HG03066 (cell line): ENCODE measurements at regions not wholly inside any gene's neighbourhood (a gene's known extent, or its start where the extent isn't known, plus 50 kb on each side); places are given as distances from the start of the nearest gene placed in this dataset.
"Not testable (repeated sequence)": the region's sequence is repeated elsewhere in the genome, so short reads cannot be mapped to it uniquely, and the experiment has no call there.

Experiments used
- ATAC-seq: cut with Tn5 transposase; IDR thresholded peaks from one replicate; pipeline ENCODE4 v1.9.1; 2021; ENCODE audit warnings: low read depth; ENCODE audit not compliant: unreplicated experiment

DNA sequence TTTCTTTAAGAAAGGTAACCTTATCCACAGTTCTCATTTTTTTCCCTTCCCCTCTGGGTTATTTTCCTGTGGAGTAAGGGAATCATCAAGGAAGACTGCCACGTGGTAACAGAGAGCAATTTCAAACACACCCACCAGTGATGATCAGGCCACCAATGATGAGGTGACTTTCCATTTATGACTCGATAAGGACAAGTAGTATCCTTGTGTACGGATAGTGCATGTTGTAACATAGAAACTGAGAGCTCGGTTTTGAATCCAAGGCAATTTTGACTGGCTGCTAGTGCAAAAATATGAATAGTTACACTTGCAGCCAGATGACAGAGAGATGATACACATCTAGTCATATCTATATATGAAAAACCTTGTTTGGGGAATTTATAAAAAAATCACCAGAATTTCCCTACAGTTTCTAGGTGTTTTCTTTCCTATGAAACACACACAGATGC is 143.6 kb upstream of the TCF4 start:
- ATAC-seq = no peak

DNA sequence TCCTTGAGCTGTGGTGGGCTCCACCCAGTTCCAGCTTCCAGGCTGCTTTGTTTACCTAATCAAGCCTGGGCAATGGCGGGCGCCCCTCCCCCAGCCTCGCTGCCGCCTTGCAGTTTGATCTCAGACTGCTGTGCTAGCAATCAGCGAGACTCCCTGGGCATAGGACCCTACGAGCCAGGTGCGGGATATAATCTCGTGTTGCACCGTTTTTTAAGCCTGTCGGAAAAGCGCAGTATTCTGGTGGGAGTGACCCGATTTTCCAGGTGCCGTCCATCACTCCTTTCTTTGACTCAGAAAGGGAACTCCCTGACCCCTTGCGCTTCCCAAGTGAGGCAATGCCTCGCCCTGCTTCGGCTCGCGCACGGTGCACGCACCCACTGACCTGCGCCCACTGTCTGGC is 133.0 kb upstream of the TCF4 start:
- not testable (repeated sequence) for ATAC-seq

DNA sequence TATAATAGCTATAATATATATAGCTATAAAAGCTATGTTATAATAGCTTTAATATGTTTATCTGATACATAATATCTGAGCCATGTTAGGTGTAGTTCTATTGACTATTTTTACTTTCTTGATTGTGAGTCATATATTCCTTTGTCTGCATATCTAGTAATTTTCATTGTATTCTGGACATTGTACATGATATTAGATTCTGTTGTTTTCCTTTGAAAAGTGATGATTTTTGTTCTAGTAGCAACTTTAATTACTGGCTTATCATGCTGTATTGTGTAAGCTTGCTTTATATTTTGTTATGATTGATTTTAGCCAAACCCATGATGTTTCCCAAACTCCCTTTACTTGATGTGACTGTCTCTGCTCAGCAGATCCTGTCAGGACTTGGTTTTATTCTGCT is 125.7 kb upstream of the TCF4 start:
- ATAC-seq = no peak

DNA sequence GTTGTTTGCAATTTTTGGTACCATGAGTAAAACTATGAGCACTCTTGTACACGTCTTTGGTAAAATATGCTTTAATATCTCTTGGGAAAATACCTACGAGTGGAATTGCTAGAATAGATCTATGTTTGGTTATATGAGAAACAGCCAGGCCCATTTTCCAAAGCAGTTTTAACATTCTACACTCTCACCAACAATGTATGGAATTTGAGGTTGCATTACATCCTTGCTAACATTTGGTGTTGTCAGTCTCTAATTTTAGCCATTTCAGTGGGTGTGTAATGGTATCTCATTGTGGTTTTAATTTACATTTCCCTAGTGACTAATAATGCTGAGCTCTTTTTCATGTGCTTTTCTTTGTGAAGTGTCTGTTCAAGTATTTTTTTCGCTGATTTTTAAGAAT is 118.9 kb upstream of the TCF4 start:
- no peak for ATAC-seq

DNA sequence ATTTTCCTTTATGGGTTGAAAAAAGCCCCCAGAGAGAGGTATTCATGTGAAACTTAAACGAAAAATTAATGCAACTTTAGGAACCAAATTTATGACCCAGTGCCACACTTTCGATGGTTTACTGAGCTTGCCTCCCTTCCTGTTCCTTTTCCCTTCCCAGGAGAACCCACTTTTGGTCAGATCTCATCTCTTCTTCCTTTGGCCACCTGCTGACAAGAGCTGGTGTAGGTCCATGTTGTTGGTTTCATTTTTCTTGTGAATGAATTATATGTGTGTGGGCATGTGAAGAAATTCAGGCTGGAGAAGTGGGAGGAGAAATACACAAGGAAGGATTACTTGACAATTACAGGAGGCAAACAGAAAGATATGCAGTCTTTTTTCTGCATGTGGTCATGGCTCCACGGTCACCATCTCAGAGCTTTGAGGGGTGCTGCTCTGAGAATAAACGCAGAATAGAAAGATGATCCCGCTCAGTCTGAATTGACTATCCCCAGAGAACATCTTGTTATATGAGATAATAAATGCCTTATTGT is 111.3 kb upstream of the TCF4 start:
- ATAC-seq = no peak

DNA sequence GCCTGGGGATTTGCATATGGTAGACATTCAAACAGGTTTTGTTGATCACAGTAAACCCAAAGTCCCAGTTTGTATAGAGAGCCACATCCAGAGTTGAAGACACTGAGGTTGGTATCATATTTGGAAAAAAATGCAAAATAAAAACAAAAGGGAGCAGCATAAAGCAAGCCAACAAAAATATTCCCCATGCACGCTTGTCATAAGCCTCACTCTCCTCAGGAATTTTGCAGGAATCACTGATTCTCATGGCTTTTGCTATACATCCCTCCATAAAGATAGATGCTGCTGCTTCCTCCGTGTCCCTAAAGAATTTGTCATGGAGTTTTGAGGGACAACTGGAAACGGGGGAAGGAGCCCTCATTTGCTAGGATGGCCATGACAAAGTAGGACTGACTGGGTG is 108.8 kb upstream of the TCF4 start:
- no peak for ATAC-seq

DNA sequence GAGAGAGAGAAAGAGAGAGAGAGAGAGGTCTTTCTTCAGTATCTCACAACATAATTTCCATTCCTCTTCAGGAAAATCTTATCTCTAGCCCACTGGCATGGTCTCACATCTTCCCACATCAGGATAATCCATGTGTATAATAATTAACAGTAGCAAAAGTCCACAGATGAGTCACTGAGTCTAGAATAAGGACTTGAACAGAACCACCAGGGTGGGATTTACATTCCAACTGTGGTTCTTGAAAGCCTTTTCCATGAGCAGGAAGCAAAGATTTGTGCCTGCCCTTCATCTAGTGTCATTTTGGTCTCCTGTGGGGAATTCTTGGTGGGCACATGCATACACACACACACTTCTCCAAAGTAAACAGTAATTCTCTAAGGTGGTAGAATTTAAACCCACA is 107.1 kb upstream of the TCF4 start:
- no peak for ATAC-seq

DNA sequence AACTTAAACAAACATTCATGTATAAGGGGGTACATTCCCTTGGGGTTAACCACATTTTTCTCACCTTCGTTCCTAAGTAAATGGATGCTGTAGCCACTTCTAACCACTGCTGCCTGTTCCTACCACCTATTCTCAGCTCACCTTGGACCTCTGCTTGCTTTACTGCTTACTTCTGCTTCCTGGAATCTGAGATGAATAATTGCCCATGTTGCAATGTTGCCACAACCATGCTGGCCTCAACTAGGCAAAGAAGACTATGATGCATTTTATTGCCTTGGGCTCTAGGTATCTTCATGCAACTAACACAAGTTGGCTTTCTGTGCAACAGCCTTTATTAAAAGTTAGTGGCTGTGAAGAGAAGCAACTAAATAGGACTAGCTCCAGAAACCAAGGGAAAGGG is 106.3 kb upstream of the TCF4 start:
- ATAC-seq = no peak

DNA sequence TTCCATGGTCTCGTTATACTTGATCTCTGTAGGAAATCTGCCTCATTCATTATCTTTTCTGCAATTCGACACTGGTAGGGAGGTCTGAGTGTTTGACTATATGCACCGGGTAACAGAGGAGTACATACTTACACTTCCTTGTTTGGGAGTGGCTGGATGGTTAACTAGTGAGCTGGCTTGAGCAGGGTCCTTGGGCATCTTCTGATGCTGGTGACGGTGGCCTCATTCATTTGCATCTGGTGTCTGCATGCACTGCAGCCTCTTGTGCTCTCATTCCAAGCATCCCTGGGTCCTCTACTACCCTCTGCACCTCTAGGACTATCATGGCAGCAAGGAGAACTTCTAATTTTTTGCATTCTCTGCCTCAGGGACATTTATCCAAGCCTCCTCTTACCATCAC is 100.0 kb upstream of the TCF4 start:
- no peak for ATAC-seq

DNA sequence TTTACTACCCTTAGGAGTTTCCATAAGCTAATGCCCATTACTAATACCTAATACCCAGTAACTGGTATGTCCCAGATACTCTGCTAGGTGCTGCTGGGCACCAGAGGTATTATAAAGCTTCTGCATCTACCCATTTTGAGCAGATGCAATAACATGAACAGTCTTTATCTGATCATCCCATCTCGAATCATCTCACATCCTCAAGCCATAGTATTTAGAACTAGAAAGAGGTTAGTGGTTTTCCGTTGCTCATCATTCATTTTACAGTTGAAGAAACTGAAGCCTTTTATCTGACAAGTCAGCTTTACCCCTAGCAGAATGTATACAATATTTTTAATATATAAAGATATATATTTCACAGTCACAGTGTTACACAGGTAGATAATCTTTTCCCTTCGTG is 99.1 kb upstream of the TCF4 start:
- ATAC-seq = no peak

DNA sequence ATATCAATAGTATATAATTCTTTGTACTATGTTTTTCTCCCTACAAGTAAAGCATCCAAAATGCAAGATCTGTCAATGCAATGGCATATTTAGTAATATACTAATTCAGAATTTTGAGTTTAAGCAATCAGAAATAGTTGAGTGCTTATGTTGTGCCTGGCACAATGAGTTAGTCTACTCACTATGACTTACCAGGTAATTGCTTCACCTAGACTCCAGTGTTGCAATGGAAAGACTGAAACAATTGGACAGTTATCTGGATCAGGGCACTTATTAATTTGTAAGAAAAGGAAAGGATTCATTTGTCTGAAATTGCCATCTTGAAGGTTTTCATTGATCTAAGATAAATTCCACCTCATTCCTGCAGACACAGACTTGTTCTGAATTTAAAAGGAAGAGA is 97.6 kb upstream of the TCF4 start:
- no peak for ATAC-seq

DNA sequence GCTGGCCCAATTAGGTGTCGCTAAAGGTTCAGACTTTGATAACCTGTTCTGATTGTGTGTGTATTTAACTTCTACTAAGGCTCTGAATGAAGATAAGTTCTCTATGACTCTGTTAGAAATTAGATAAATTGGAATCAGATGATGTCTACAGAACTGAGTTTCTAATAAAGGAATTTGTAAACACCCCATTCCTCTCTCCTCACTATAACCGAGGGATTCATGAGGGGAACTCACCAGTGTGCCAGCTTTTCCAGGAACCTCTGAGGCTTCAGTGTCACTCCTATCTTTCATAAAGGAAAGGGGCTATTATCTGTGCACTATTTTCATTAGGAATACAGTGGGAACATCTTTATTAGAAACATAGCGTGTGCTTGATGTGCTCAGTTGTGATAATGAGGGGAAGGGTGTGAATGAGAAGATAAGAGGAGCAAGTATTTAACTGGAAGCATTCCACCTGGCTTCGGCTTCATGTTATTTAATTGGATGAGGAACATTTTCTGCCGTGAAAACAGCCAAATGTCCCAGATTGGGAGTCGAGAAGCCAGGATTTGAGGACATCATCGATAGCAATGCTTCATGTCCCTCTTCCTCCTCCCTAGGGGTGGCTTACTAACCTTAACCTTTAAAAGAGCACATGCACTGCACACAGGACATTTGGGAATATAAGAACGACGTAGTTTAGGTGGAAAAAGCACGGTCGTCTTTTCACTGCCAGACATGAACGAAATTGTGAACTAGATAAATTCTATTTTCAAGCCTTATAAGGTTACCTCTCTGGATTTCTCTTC is 84.8 kb upstream of the TCF4 start:
- ATAC-seq = no peak

DNA sequence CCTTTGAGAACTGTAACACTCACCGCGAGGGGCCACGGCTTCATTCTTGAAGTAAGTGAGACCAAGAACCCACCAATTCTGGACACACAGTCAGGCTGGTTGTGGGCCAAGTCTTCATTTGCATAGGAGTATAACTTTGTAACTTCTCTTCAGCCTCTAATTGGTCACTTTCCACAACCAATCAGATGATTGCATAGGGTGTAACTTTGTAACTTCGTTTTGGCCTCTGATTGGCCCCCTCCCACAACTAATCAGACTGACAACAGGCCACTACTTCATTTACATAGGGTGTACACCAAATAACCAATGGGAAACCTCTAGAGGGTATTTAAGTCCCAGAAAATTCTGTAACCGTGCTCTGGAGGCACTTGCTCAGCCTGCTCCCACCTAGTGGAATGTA is 77.5 kb upstream of the TCF4 start:
- no peak for ATAC-seq

DNA sequence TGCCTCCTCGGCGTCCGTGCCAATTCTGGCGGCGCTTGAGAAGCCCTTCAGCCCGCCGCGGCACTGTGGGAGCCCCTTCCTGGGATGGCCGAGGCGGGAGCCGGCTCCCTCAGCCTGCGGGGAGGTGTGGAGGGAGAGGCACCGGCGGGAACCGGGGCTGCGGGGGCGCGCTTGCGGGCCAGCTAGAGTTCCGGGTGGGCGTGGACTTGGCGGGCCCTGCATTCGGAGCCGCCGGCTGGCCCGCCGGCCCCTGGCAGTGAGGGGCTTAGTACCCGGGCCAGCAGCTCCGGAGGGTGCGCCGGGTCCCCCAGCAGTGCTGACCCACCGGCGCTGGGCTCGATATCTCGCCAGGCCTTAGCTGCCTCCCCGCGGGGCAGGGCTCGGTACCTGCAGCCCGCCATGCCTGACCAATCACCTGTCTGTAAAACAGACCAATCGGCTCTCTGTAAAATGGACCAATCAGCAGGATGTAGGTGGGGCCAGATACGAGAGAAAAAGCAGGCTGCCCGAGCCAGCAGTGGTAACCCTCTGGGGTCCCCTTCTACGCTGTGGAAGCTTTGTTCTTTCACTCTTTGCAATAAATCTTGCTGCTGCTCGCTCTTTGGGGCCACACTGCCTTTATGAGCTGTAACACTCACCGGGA is 76.9 kb upstream of the TCF4 start:
- not testable (repeated sequence) for ATAC-seq

DNA sequence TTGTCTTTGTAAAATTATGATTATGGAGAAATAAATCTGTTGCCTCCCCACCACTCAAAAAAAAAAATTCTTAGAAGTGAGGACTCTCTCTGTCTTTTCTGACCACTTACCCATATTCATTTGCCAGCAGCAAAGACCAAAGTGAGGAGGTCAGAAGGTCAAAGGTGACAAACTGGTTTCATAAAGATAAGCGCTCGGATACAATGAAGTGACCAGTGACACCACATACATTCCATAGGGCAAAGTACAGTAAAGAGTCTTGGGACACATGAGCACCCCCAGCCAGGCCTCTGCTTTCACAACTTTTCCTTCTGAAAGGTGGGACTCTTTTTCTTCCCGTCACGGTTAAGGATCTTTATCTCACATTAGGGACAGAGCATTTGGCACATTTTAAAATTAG is 75.9 kb upstream of the TCF4 start:
- ATAC-seq = no peak

DNA sequence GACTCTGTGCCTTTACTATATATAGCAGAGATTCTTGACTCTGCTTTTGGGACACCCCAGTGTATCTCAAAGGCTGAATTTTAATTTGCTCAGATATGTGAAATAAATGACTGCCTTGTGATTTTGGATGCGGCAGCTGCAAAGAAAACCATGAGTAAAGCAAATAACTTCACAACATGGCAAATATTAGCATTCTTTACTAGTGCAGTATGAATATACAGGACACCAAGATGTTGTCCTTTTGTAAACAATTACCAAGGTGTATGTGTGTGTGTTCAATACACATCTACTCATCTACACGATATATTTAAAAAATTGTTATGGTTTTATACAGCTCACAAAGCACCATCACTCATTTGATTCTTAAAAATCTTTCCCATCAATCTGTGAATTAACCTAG is 70.6 kb upstream of the TCF4 start:
- ATAC-seq = no peak

DNA sequence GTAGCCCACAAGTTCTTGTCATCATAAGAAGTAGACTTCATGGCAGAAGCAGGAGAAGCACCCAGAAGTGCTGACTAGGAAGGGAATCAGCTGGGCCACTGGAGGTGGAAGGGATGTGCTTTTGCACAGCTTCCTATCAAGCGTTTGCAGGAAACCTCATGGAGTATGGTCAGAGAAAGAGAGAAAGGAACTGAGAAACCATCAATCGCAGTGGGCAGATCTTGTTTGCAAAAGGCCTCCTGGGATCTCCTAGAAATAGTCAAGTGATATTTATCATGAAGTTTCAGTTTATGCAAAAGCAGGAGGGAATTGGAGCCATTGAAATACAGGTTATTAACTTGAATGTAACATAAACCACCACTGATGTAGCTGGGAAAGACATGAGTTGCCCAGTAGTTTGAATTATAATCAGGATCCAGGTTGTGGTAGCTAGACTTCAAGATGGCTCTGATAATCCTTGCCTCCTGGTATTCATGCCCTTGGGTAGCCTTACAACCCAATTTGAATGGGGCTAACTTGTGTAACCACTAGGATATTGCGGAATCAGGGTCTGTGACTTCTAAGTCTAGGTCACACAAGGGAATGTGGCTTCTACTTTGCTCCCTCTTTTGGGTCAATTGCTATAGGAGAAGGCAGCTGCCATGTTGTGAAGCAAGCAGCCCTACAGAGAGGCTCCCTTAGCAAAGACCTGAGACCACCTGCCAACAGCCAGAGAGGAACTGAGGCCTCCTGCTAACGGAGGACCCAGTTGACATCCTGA is 69.8 kb upstream of the TCF4 start:
- no peak for ATAC-seq

DNA sequence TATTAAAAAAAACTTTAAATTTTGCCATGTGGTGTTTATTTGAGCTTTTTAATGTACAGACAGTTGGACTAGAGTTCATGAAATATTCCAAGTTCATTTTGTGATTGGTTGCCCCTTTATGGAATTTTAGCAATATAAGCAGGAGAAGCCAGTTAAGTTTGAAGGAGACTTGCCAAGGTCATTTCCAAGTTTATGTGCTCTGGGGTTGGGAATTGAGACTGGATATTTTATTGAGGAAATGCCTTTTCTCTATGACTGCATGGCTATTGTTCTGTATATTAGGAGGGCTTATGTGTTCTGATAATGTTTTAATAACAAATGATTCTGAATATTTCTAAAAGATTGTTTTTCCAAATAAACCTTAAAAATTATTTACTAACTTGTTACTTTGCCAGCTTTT is 67.0 kb upstream of the TCF4 start:
- no peak for ATAC-seq

DNA sequence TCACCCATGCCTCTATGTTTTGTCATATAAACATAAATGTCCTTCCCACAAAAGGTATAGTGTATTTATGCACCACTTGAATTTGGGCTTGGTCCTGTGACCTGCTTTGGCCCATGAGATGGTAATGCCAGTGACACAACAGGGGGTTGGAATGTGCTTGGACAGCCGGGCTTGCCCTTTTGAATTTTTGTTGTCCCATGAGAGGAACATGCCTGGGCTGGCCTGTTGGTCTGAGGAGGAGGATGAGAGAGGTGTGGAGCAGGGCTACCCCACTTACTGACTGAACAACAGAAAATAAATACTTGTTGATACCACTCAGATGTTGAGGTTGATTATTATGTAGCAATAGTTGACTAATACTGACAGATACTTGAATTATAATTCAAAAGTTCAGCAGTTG is 63.2 kb upstream of the TCF4 start:
- no peak for ATAC-seq

DNA sequence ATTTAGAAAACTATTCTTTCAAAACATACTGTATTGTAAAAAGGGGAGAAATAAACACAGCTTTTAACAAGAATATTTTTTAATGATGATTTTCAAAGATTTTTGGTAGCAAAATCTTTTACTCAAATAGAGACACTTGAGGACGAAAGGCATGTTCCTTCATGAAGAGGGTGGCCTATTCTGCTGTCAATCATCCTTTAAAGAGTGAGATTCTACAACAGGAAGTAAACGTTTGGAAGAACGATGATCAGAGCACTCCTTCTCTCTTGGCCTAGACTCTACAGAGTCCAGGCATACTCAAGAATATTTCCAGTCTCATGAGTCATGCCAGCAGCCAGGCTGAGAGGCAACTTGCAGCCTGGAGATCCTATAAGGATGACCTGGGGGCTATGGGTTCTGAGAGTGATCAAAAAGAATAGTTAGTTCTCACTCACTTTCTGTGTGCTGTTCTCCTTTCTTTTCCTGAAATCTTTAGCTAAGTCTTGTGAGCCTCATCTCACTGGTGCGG is 62.4 kb upstream of the TCF4 start:
- ATAC-seq = no peak

DNA sequence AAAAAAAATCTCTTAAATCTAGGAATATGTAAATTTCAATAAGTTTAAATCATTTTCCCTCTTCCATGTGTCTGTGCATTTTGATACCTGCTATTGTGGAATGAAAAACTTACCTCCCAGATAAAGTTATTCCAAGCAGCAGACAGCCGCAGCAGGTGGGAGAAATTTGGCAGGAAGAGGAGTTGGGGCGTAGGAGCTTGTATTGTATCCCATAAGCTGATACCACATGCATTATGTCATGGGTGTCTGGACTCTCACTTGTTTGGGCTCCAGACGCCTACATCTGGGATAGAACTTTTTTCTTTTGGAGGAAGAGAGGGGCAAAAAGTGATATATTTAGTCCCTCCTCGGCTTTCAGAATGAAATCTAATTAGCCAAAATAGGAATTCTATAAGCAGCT is 59.3 kb upstream of the TCF4 start:
- no peak for ATAC-seq
